H1 (cell line): ENCODE measurements at regions not wholly inside any gene's neighbourhood (a gene's known extent, or its start where the extent isn't known, plus 50 kb on each side); places are given as distances from the start of the nearest gene placed in this dataset.

Experiments used
- CTCF ChIA-PET: fragments of 300-600 bp; sonication (Branson Sonifier 250); formaldehyde crosslinking; loops from one replicate; lab custom pipeline; 2021; ENCODE audit not compliant: partially characterized antibody; lab: Charles Lee
- POLR2A ChIA-PET: fragments of 300-600 bp; sonication (Branson Sonifier 250); formaldehyde crosslinking; loops from one replicate; lab custom pipeline; 2021; ENCODE audit warnings: inconsistent platforms; ENCODE audit not compliant: partially characterized antibody; lab: Charles Lee
- DNase-seq, 2 experiments: peaks; one replicate each; pipeline versions ENCODE4 v3.0.0 to v3.0.0-alpha.2; 2010 to 2022; ENCODE audit warnings: low spot score in 2 of 2, low read depth in 1 of 2, mixed read lengths in 1 of 2
- FAIRE-seq: peaks from 2 replicates; lab custom pipeline; 2011; peaks lifted over from hg19 to GRCh38; lab: Jason Lieb, UNC
- H2AFZ ChIP-seq: 2 replicates; pipeline ENCODE4 v1.8.1; 2012; ENCODE audit warnings: low read length, inconsistent platforms
- H2AK5ac ChIP-seq: 2 replicates; pipeline ENCODE4 v1.6.1; 2013; ENCODE audit warnings: low read depth, low read length
- H2BK120ac ChIP-seq: replicated peaks from 2 replicates; pipeline ENCODE3; 2013; ENCODE audit warnings: low read depth, low read length, inconsistent platforms
- H2BK12ac ChIP-seq: 2 replicates; pipeline ENCODE4 v1.6.1; 2013; ENCODE audit warnings: low read depth, low read length
- H2BK15ac ChIP-seq: 2 replicates; pipeline ENCODE4 v1.6.1; 2013; ENCODE audit warnings: low read length
- H2BK20ac ChIP-seq: 2 replicates; pipeline ENCODE4 v1.6.1; 2013; ENCODE audit warnings: low read length
- H2BK5ac ChIP-seq: 2 replicates; pipeline ENCODE4 v1.6.1; 2013; ENCODE audit warnings: low read depth, low read length
- H3K14ac ChIP-seq: 2 replicates; pipeline ENCODE4 v1.6.1; 2013; ENCODE audit warnings: inconsistent platforms; ENCODE audit not compliant: insufficient read length
- H3K18ac ChIP-seq: 2 replicates; pipeline ENCODE4 v1.6.1; 2013; ENCODE audit warnings: low read length; ENCODE audit errors: extremely low read depth
- H3K23ac ChIP-seq: 2 replicates; pipeline ENCODE4 v1.6.1; 2013; ENCODE audit warnings: inconsistent platforms; ENCODE audit not compliant: insufficient read length
- H3K23me2 ChIP-seq: 2 replicates; pipeline ENCODE4 v1.6.1; 2013; ENCODE audit warnings: low read depth, low read length
- H3K27ac ChIP-seq: 2 replicates; pipeline ENCODE4 v1.6.1; 2011; ENCODE audit warnings: low read depth, low read length, inconsistent platforms
- H3K27me3 ChIP-seq, 4 experiments: replicated peaks in 1 of 4; 1 replicate in 1 of 4; 2 replicates in 3 of 4; pipeline versions ENCODE4 v1.6.1 to v1.8.1; 2011 to 2013; ENCODE audit warnings: low read length in 3 of 4, mild to moderate bottlenecking in 3 of 4, inconsistent platforms in 2 of 4, mixed read lengths in 2 of 4, moderate library complexity in 1 of 4; ENCODE audit not compliant: control insufficient read depth in 3 of 4, insufficient read depth in 3 of 4; ENCODE audit errors: extremely low read depth in 1 of 4
- H3K36me3 ChIP-seq, 4 experiments: 2 replicates each; pipeline versions ENCODE4 v1.6.1 to v1.8.1; 2011 to 2013; ENCODE audit warnings: mild to moderate bottlenecking in 4 of 4, low read length in 3 of 4, moderate library complexity in 2 of 4, control low read depth in 1 of 4, inconsistent platforms in 1 of 4; ENCODE audit not compliant: insufficient read depth in 4 of 4, control insufficient read depth in 2 of 4
- H3K4ac ChIP-seq: replicated peaks from 2 replicates; pipeline ENCODE3; 2013; ENCODE audit warnings: low read length, low read depth, mixed read lengths, inconsistent platforms; ENCODE audit not compliant: insufficient read length
- H3K4me1 ChIP-seq, 4 experiments: replicated peaks in 1 of 4; 1 replicate in 1 of 4; 2 replicates in 3 of 4; pipeline versions ENCODE4 v1.6.1 to v1.8.1; 2011 to 2013; ENCODE audit warnings: low read length in 3 of 4, inconsistent platforms in 2 of 4, mixed read lengths in 1 of 4; ENCODE audit not compliant: insufficient read depth in 4 of 4, control insufficient read depth in 3 of 4
- H3K4me2 ChIP-seq, 2 experiments: 2 replicates each; pipeline versions ENCODE4 v1.6.1 to v1.8.1; 2011 to 2013; ENCODE audit warnings: low read depth in 2 of 2, low read length in 2 of 2, control low read depth in 1 of 2, inconsistent platforms in 1 of 2, mild to moderate bottlenecking in 1 of 2; ENCODE audit not compliant: insufficient read depth in 1 of 2
- H3K4me3 ChIP-seq, 4 experiments: fragments of 200-600, 300-600 bp in 1 of 4; sonication (generic), shearing (Covaris generic), sonication (Bioruptor Twin) in 1 of 4; 2 replicates each; pipeline versions ENCODE4 v1.5.1 to v1.8.1; 2011 to 2016; ENCODE audit warnings: low read length in 4 of 4, low read depth in 3 of 4, control low read depth in 2 of 4, inconsistent platforms in 2 of 4, mild to moderate bottlenecking in 2 of 4, mixed read lengths in 1 of 4, moderate library complexity in 1 of 4; ENCODE audit not compliant: insufficient read depth in 2 of 4; ENCODE audit errors: extremely low read depth in 1 of 4
- H3K56ac ChIP-seq: replicated peaks from 2 replicates; pipeline ENCODE3; 2013; ENCODE audit warnings: low read depth, mild to moderate bottlenecking, mixed read lengths, low read length, inconsistent platforms; ENCODE audit not compliant: insufficient read length
- H3K79me1 ChIP-seq: 2 replicates; pipeline ENCODE4 v1.6.1; 2013; ENCODE audit warnings: low read depth, low read length, control low read depth
- H3K79me2 ChIP-seq, 2 experiments: 2 replicates each; pipeline versions ENCODE4 v1.6.1 to v1.8.1; 2012 to 2013; ENCODE audit warnings: low read length in 2 of 2, mild to moderate bottlenecking in 2 of 2, inconsistent platforms in 1 of 2; ENCODE audit not compliant: insufficient read depth in 2 of 2, control insufficient read depth in 1 of 2
- H3K9ac ChIP-seq, 4 experiments: replicated peaks in 1 of 4; 1 replicate in 1 of 4; 2 replicates in 3 of 4; pipeline versions ENCODE4 v1.6.1 to v1.8.1; 2011 to 2013; ENCODE audit warnings: low read depth in 3 of 4, low read length in 3 of 4, control low read depth in 2 of 4, mild to moderate bottlenecking in 2 of 4, moderate library complexity in 2 of 4, inconsistent platforms in 1 of 4; ENCODE audit errors: extremely low read depth in 1 of 4
- H3K9me3 ChIP-seq, 2 experiments: 2 replicates each; pipeline versions ENCODE4 v1.6.1 to v1.8.1; 2012 to 2013; ENCODE audit warnings: mild to moderate bottlenecking in 2 of 2, moderate library complexity in 2 of 2, control low read depth in 1 of 2, inconsistent platforms in 1 of 2, low read depth in 1 of 2, low read length in 1 of 2, mixed read lengths in 1 of 2; ENCODE audit not compliant: insufficient read depth in 2 of 2
- H4K20me1 ChIP-seq, 2 experiments: replicated peaks in 1 of 2; 2 replicates each; pipeline versions ENCODE3 to v1.8.1; 2011 to 2013; ENCODE audit warnings: inconsistent platforms in 2 of 2, low read length in 2 of 2, mild to moderate bottlenecking in 1 of 2; ENCODE audit not compliant: insufficient read depth in 2 of 2, control insufficient read depth in 1 of 2
- H4K5ac ChIP-seq: 2 replicates; pipeline ENCODE4 v1.6.1; 2013; ENCODE audit warnings: low read length, low read depth, mixed read lengths, inconsistent platforms; ENCODE audit not compliant: insufficient read length
- H4K8ac ChIP-seq: 2 replicates; pipeline ENCODE4 v1.8.0; 2013; ENCODE audit warnings: mild to moderate bottlenecking, moderate library complexity, low read length, inconsistent platforms; ENCODE audit not compliant: insufficient read depth; ENCODE audit errors: extremely low read depth
- H4K91ac ChIP-seq: replicated peaks from 2 replicates; pipeline ENCODE3; 2013; ENCODE audit warnings: low read length, mixed read lengths, inconsistent platforms; ENCODE audit not compliant: insufficient read length
- BACH1 ChIP-seq: IDR thresholded peaks from 2 replicates; pipeline ENCODE4 v1.6.1; 2012; ENCODE audit warnings: low read length, improper control_type of control experiment
- EZH2 ChIP-seq: fragments of 200-600 bp; sonication (generic); IDR thresholded peaks from 2 replicates; pipeline ENCODE4 v1.7.1; 2012; ENCODE audit warnings: low read depth, mild to moderate bottlenecking, moderate library complexity, low read length, inconsistent platforms; ENCODE audit not compliant: severe bottlenecking
- KDM5A ChIP-seq: fragments of 200-600 bp; IDR thresholded peaks from 2 replicates; pipeline ENCODE4 v1.7.1; 2012; ENCODE audit warnings: mild to moderate bottlenecking, low read length, inconsistent platforms, mixed read lengths
- MAFK ChIP-seq: IDR thresholded peaks from 2 replicates; pipeline ENCODE4 v1.6.1; 2012; ENCODE audit warnings: low read depth, mild to moderate bottlenecking, improper control_type of control experiment, low read length
- RAD21 ChIP-seq, 2 experiments: IDR thresholded peaks in 1 of 2; conservative IDR thresholded peaks in 1 of 2; 2 replicates each; pipeline ENCODE4 v1.6.1; 2011; ENCODE audit warnings: low read depth in 2 of 2, low read length in 2 of 2, improper control_type of control experiment in 1 of 2, inconsistent platforms in 1 of 2, mild to moderate bottlenecking in 1 of 2, moderate library complexity in 1 of 2
- SRF ChIP-seq: IDR thresholded peaks from 2 replicates; pipeline ENCODE4 v1.6.1; 2011; ENCODE audit warnings: mild to moderate bottlenecking, low read depth, low read length, moderate library complexity
- SUZ12 ChIP-seq: fragments of 200-600 bp; sonication (generic); IDR thresholded peaks from 2 replicates; pipeline ENCODE4 v1.6.1; 2012; ENCODE audit warnings: mild to moderate bottlenecking, inconsistent platforms, low read length, moderate library complexity, mixed read lengths
- TAF7 ChIP-seq: optimal IDR thresholded peaks from 2 replicates; pipeline ENCODE3; 2011; ENCODE audit warnings: low read depth, mild to moderate bottlenecking, inconsistent platforms, low read length, moderate library complexity, borderline replicate concordance
- TBP ChIP-seq: IDR thresholded peaks from 2 replicates; pipeline ENCODE4 v1.6.1; 2011; ENCODE audit warnings: low read depth, low read length, improper control_type of control experiment
- WGBS, 2 experiments: shearing (Covaris generic) in 1 of 2; methylation state at CpG; one replicate each; pipeline versions ENCODE4 v1.1.6 to v1.1.7; 2013 to 2015; ENCODE audit warnings: low lambda C conversion rate in 2 of 2, mixed read lengths in 2 of 2, inconsistent platforms in 1 of 2, low coverage in 1 of 2, missing lambda C conversion rate in 1 of 2; ENCODE audit not compliant: insufficient replicate concordance in 2 of 2, insufficient coverage in 1 of 2, insufficient read length in 1 of 2; ENCODE audit errors: extremely low coverage in 1 of 2, missing lambda C conversion rate in 1 of 2; 5-methylcytosine and 5-hydroxymethylcytosine counted together

GRCh38 chr3:15959434-15959811 is 161.6 kb upstream of the ANKRD28 start:
- Histone ChIP-seq H3K56ac (no peak overlapping the region), H3K4me2 (no peak overlapping the region), H2BK15ac (no peak overlapping the region), H3K27me3 (no peaks in the 10 kb centered on the region), H3K9me3 (no peaks in the 10 kb centered on the region), H3K9ac (no peak overlapping the region), H3K4me3 (no peak overlapping the region), H4K91ac (no peak overlapping the region), H3K79me2 (no peaks in the 10 kb centered on the region), H3K23ac (no peak overlapping the region), H3K79me1 (no peaks in the 10 kb centered on the region), H2AFZ (no peak overlapping the region), H4K20me1 (no peaks in the 10 kb centered on the region), H3K18ac (no peak overlapping the region), H2BK12ac (no peak overlapping the region), H2AK5ac (no peak overlapping the region), H2BK120ac (no peak overlapping the region), H3K27ac (no peak overlapping the region), H2BK20ac (no peak overlapping the region), H3K36me3 (no peaks in the 10 kb centered on the region; a peak in 1 of 8 replicates), H3K14ac (no peak overlapping the region), H3K4ac (no peak overlapping the region), H2BK5ac (no peak overlapping the region), H4K8ac (no peak overlapping the region), H3K4me1 (no peaks in the 10 kb centered on the region), H3K23me2 (no peaks in the 10 kb centered on the region; the same call in 1 of the 2 replicates), H4K5ac (no peak overlapping the region)
- ChIA-PET CTCF (interaction anchor here (5.4 kb wide), 1 partner anchor 16 kb away, joined by 34 read pairs; no protein-coding TSS in a partner anchor), POLR2A (no interaction called here)
- FAIRE-seq (no peak), DNase-seq (no peak)
- TF ChIP-seq KDM5A, result no peak
- TF ChIP-seq SRF, result no peak
- TF ChIP-seq SUZ12, result no peak
- no peak for TF ChIP-seq BACH1
- TF ChIP-seq TAF7, result no peak
- TF ChIP-seq EZH2, result no peak
- TF ChIP-seq RAD21 (IDR thresholded peaks at IDR 0.05 in 1 of 2, conservative IDR thresholded peaks at IDR 0.05 in 1 of 2; ENCODE audit: low read depth in 2 of 2, low read length in 2 of 2), result no peak
- TF ChIP-seq MAFK, result no peak
- TF ChIP-seq TBP, result no peak
- WGBS, 2 experiments, result 82% methylated on average over 2 of the region's 2 CpGs; no CpG with 5 or more reads in 1 of the 2 experiments
